ENCODE measurements at regions not wholly inside any gene's neighbourhood (a gene's known extent, or its start where the extent isn't known, plus 50 kb on each side); places are given as distances from the start of the nearest gene placed in this dataset.
"Not testable (repeated sequence)": the region's sequence is repeated elsewhere in the genome, so short reads cannot be mapped to it uniquely, and the experiment has no call there.

DNA sequence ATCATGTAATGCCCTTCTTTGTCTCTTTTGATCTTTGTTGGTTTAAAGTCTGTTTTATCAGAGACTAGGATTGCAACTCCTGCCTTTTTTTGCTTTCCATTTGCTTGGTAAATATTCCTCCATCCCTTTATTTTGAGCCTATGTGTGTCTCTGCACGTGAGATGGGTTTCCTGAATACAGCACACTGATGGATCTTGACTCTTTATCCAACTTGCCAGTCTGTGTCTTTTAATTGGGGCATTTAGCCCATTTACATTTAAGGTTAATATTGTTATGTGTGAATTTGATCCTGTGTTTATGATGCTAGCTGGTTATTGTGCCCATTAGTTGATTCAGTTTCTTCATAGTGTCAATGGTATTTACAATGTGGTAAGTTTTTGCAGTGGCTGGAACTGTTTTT, 72.7 kb downstream of the ADCYAP1 start:
- TF ChIP-seq, protein P1, sequence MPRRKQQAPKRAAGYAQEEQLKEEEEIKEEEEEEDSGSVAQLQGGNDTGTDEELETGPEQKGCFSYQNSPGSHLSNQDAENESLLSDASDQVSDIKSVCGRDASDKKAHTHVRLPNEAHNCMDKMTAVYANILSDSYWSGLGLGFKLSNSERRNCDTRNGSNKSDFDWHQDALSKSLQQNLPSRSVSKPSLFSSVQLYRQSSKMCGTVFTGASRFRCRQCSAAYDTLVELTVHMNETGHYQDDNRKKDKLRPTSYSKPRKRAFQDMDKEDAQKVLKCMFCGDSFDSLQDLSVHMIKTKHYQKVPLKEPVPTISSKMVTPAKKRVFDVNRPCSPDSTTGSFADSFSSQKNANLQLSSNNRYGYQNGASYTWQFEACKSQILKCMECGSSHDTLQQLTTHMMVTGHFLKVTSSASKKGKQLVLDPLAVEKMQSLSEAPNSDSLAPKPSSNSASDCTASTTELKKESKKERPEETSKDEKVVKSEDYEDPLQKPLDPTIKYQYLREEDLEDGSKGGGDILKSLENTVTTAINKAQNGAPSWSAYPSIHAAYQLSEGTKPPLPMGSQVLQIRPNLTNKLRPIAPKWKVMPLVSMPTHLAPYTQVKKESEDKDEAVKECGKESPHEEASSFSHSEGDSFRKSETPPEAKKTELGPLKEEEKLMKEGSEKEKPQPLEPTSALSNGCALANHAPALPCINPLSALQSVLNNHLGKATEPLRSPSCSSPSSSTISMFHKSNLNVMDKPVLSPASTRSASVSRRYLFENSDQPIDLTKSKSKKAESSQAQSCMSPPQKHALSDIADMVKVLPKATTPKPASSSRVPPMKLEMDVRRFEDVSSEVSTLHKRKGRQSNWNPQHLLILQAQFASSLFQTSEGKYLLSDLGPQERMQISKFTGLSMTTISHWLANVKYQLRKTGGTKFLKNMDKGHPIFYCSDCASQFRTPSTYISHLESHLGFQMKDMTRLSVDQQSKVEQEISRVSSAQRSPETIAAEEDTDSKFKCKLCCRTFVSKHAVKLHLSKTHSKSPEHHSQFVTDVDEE (CRISPR knock-in tag; IDR thresholded peaks at IDR 0.05), result not testable (repeated sequence)
- not testable (repeated sequence) for TF ChIP-seq ISL1 (CRISPR knock-in tag; IDR thresholded peaks at IDR 0.05); SNAI2 (CRISPR knock-in tag; IDR thresholded peaks at IDR 0.05); RARB (CRISPR knock-in tag; IDR thresholded peaks at IDR 0.05); PPARA (CRISPR knock-in tag; IDR thresholded peaks at IDR 0.05; ENCODE audit: borderline replicate concordance); ESRRG (CRISPR knock-in tag; IDR thresholded peaks at IDR 0.05); TOX (CRISPR knock-in tag; IDR thresholded peaks at IDR 0.05; ENCODE audit: borderline replicate concordance); PATZ1 (CRISPR knock-in tag; IDR thresholded peaks at IDR 0.05; ENCODE audit: borderline replicate concordance); OSR1 (CRISPR knock-in tag; IDR thresholded peaks at IDR 0.05); ARNTL (CRISPR knock-in tag; IDR thresholded peaks at IDR 0.05; ENCODE audit: borderline replicate concordance, low read depth); POU6F1 (CRISPR knock-in tag; IDR thresholded peaks at IDR 0.05; ENCODE audit: borderline replicate concordance, low read depth); ZFP30 (CRISPR knock-in tag; IDR thresholded peaks at IDR 0.05)
- TF ChIP-seq, protein P2, sequence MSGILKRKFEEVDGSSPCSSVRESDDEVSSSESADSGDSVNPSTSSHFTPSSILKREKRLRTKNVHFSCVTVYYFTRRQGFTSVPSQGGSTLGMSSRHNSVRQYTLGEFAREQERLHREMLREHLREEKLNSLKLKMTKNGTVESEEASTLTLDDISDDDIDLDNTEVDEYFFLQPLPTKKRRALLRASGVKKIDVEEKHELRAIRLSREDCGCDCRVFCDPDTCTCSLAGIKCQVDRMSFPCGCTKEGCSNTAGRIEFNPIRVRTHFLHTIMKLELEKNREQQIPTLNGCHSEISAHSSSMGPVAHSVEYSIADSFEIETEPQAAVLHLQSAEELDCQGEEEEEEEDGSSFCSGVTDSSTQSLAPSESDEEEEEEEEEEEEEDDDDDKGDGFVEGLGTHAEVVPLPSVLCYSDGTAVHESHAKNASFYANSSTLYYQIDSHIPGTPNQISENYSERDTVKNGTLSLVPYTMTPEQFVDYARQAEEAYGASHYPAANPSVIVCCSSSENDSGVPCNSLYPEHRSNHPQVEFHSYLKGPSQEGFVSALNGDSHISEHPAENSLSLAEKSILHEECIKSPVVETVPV (CRISPR knock-in tag; IDR thresholded peaks at IDR 0.05), result not testable (repeated sequence)

Data from SK-N-SH treated with all-trans-retinoic acid at 6 μM for 48 hours (cell line).